Naive thymus-derived CD8-positive, alpha-beta T cell (primary cell): ENCODE measurements at regions not wholly inside any gene's neighbourhood (a gene's known extent, or its start where the extent isn't known, plus 50 kb on each side); places are given as distances from the start of the nearest gene placed in this dataset.

Source experiments
- ATAC-seq, 2 donors: fragments of 150-1000 bp; cut with Tn5 transposase in 1 of 2; sonication (Bioruptor Pico), chemical (Tn5 transposase) in 1 of 2; 1 replicate in 1 of 2; 2 replicates in 1 of 2; pipeline ENCODE4 v1.10.0; 2021; ENCODE audit warnings: mild to moderate bottlenecking in 2 of 2, moderate library complexity in 2 of 2
- POLR2A ChIA-PET: fragments of 350-600 bp; sonication (Branson Sonifier 250); formaldehyde crosslinking; loops from one replicate; lab custom pipeline; 2021; ENCODE audit warnings: antibody characterized with exemption; lab: Charles Lee
- DNase-seq, 10 donors: peaks; one replicate each; pipeline versions ENCODE4 v3.0.0 to v3.0.0-alpha.2; 2020 to 2022
- H3K27ac Mint-ChIP-seq, 10 donors: one replicate each; pipeline ENCODE4 v1.8.0; 2020 to 2022; ENCODE audit warnings: mild to moderate bottlenecking in 10 of 10, mixed read lengths in 10 of 10, moderate library complexity in 4 of 10, inconsistent platforms in 1 of 10
- H3K27me3 Mint-ChIP-seq, 5 donors: one replicate each; pipeline ENCODE4 v1.8.0; 2021 to 2022; ENCODE audit warnings: mixed read lengths in 5 of 5
- H3K36me3 Mint-ChIP-seq, 3 donors: one replicate each; pipeline ENCODE4 v1.8.0; 2020 to 2022; ENCODE audit warnings: mixed read lengths in 3 of 3, mild to moderate bottlenecking in 2 of 3, inconsistent platforms in 1 of 3
- H3K4me1 Mint-ChIP-seq, 4 donors: one replicate each; pipeline ENCODE4 v1.8.0; 2021 to 2022; ENCODE audit warnings: mixed read lengths in 4 of 4
- H3K4me3 Mint-ChIP-seq, 10 donors: one replicate each; pipeline ENCODE4 v1.8.0; 2020 to 2022; ENCODE audit warnings: mild to moderate bottlenecking in 10 of 10, mixed read lengths in 10 of 10, moderate library complexity in 6 of 10, inconsistent platforms in 1 of 10
- H3K9me3 Mint-ChIP-seq, 9 donors: one replicate each; pipeline ENCODE4 v1.8.0; 2020 to 2022; ENCODE audit warnings: mixed read lengths in 9 of 9, mild to moderate bottlenecking in 3 of 9, inconsistent platforms in 1 of 9, moderate library complexity in 1 of 9

DNA sequence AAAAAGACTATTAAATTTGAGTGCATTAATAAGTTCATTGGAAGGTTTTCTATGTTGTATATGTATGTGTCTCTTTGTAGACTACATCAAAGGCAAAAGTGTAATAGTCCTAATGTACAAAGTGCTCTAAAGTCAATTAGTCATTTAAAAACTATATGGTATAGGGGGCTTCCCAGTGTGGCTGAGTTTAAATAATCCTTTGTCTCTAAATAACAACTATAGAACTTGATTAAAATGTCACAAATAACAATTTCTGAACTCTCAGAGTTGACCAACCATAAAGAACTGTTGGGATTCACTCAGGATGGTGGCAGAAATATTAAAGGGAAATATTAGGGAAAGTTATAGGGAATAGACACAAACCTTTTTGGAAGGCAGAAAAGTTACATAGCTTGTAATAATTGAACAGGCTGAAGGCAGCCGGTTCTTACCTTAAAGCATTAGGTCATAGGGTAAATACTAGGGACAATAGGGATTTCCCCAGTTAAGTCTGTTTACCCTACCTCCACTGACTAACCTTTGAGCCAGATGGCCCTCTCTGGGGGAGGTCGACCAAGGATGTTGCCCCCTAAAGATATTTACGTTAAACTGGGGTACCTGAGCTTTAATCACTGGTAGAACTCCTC, 1054.2 kb downstream of the ARAP2 start:
- peaks cover 0 to 3% (median 0%) of the 10 kb centered on the region in 5 donors for H3K27me3 Mint-ChIP-seq
- no peaks in the 10 kb centered on the region for H3K36me3 Mint-ChIP-seq
- no peak overlapping the region for H3K4me3 Mint-ChIP-seq
- H3K27ac Mint-ChIP-seq: no peak overlapping the region
- DNase-seq (no peak), ATAC-seq (no peak)
- POLR2A ChIA-PET: no interaction called here
- H3K4me1 Mint-ChIP-seq: no peaks in the 10 kb centered on the region
- peaks cover 0 to 21% (median 0%) of the 10 kb centered on the region in 9 donors for H3K9me3 Mint-ChIP-seq

- DNase-seq (no peak), ATAC-seq (no peak)
- H3K36me3 Mint-ChIP-seq: no peaks in the 10 kb centered on the region
- H3K27ac Mint-ChIP-seq: no peak overlapping the region
- H3K4me1 Mint-ChIP-seq: no peaks in the 10 kb centered on the region
- H3K27me3 Mint-ChIP-seq: no peaks in the 10 kb centered on the region
- peaks cover 0 to 22% (median 4%) of the 10 kb centered on the region in 9 donors for H3K9me3 Mint-ChIP-seq
- POLR2A ChIA-PET: no interaction called here
- H3K4me3 Mint-ChIP-seq: no peak overlapping the region
Measured at GRCh38 chr4:35201403-35201802, 1042.9 kb downstream of the ARAP2 start.

DNA sequence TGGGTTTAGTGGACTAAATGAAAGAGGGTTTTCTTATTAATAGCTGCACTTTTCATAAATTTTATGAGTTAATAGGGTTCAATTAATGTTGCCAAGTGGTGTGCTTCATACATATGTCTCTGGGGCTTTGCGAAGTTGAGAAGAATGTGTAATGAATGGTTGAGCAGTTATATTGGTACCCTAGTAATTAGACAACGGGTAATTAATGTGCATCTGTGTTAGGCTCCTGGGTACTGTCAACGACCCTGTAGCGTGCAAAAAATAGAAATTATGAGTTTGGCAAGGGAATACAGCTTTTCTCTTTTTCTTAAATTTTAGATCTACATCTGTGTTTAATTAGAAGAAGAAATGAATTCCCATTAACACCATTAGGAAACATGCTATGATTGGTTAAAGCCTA, 1027.7 kb downstream of the ARAP2 start:
- H3K4me1 Mint-ChIP-seq: no peaks in the 10 kb centered on the region
- POLR2A ChIA-PET: no interaction called here
- H3K4me3 Mint-ChIP-seq: no peak overlapping the region
- ATAC-seq (no peak), DNase-seq (no peak)
- no peaks in the 10 kb centered on the region for H3K27me3 Mint-ChIP-seq
- H3K9me3 Mint-ChIP-seq: peaks cover 0 to 4% (median 0%) of the 10 kb centered on the region in 9 donors
- H3K27ac Mint-ChIP-seq: no peak overlapping the region
- no peaks in the 10 kb centered on the region for H3K36me3 Mint-ChIP-seq

DNA sequence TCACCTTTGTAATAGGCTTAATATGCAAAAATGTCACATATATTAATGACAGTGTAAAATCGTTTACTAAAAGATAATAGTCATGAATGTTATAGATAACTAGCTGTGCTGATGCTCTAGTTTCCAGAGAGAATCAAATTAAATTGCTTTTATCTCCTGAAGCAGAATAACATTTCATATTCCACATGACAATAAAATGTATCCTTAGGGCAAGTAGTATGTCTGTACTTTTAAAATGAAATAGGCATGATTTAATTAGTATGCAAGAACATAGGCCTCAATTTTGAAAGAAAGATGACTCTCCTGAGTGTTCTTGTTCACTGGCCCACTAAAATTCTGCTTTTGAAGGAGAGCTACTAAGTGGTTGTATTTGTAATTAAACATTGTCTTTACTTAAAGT, 1027.0 kb downstream of the ARAP2 start:
- ATAC-seq (no peak), DNase-seq (no peak)
- Mint-ChIP-seq H3K36me3 (no peaks in the 10 kb centered on the region), H3K9me3 (peaks cover 0 to 4% (median 0%) of the 10 kb centered on the region in 9 donors), H3K27ac (no peak overlapping the region), H3K4me3 (no peak overlapping the region), H3K4me1 (no peaks in the 10 kb centered on the region), H3K27me3 (no peaks in the 10 kb centered on the region)
- POLR2A ChIA-PET: no interaction called here

- POLR2A ChIA-PET: no interaction called here
- Mint-ChIP-seq H3K27ac (no peak overlapping the region), H3K4me3 (no peak overlapping the region), H3K36me3 (no peaks in the 10 kb centered on the region), H3K4me1 (no peaks in the 10 kb centered on the region), H3K9me3 (peaks cover 0 to 28% (median 1%) of the 10 kb centered on the region in 9 donors), H3K27me3 (no peaks in the 10 kb centered on the region)
- no peak for ATAC-seq
- no peak for DNase-seq
Measured at GRCh38 chr4:35228313-35228712, 1016.0 kb downstream of the ARAP2 start.

DNA sequence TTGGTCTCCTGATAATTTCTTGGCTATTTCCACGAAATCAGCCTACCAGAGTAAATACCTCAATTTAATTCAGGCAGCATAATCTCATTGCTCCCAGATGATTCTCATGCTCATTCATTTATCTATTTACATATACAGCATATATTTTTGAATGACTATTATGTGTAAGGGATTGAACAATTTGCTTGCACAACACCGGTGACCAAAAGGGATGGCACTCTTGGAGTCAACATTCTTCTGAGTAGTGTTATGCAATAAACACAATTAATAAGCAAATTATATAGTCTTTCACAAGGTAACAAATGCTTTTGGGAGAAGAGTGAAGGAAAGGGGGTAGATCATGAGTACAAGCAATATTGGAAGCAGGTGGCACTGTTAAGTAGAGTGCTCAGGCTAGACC, 1015.3 kb downstream of the ARAP2 start:
- no peak overlapping the region for H3K4me3 Mint-ChIP-seq
- no peak overlapping the region for H3K27ac Mint-ChIP-seq
- H3K4me1 Mint-ChIP-seq: no peaks in the 10 kb centered on the region
- H3K27me3 Mint-ChIP-seq: no peaks in the 10 kb centered on the region
- POLR2A ChIA-PET: no interaction called here
- peaks cover 0 to 30% (median 2%) of the 10 kb centered on the region in 9 donors for H3K9me3 Mint-ChIP-seq
- H3K36me3 Mint-ChIP-seq: no peaks in the 10 kb centered on the region
- ATAC-seq: no peak
- DNase-seq: no peak

- Mint-ChIP-seq H3K9me3 (peaks cover 0 to 36% (median 5%) of the 10 kb centered on the region in 9 donors), H3K4me1 (no peaks in the 10 kb centered on the region), H3K27me3 (peaks cover 0 to 4% (median 0%) of the 10 kb centered on the region in 5 donors), H3K36me3 (no peaks in the 10 kb centered on the region), H3K27ac (no peak overlapping the region), H3K4me3 (no peak overlapping the region)
- POLR2A ChIA-PET: no interaction called here
- DNase-seq (no peak), ATAC-seq (no peak)
Measured at GRCh38 chr4:35237924-35238323, 1006.4 kb downstream of the ARAP2 start.

- Mint-ChIP-seq H3K36me3 (no peaks in the 10 kb centered on the region), H3K27me3 (peaks cover 0 to 4% (median 0%) of the 10 kb centered on the region in 5 donors), H3K27ac (no peak overlapping the region), H3K9me3 (peaks cover 0 to 37% (median 5%) of the 10 kb centered on the region in 9 donors), H3K4me3 (no peak overlapping the region), H3K4me1 (no peaks in the 10 kb centered on the region)
- DNase-seq: no peak
- no peak for ATAC-seq
- POLR2A ChIA-PET: no interaction called here
Measured at GRCh38 chr4:35238793-35239192, 1005.5 kb downstream of the ARAP2 start.

DNA sequence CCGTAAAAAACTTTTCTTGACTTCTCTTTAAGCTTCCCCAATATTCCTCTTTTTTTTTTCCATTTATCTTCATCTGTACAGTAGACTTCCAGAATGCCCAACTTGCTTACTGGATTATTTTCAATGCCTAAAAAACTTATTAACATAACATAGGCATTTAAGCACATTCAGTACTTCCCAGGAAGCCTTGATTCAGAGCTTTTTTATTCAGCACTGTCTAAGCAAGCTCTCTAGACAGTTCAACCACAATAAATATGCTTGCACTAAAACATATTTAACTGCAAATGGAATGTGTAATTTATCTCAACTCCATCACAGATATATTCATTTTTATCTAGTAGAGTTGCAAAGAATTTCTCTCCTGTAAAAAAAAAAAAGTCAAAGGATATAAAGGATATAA, 997.8 kb downstream of the ARAP2 start:
- H3K27me3 Mint-ChIP-seq: no peaks in the 10 kb centered on the region
- no peak overlapping the region for H3K27ac Mint-ChIP-seq

GRCh38 chr4:35247047-35247446, 997.3 kb downstream of the ARAP2 start:
- H3K27me3 Mint-ChIP-seq: no peaks in the 10 kb centered on the region
- DNase-seq (no peak), ATAC-seq (no peak)
- no peak overlapping the region for H3K27ac Mint-ChIP-seq
- no peaks in the 10 kb centered on the region for H3K36me3 Mint-ChIP-seq
- H3K4me3 Mint-ChIP-seq: no peak overlapping the region
- H3K9me3 Mint-ChIP-seq: peaks cover 0 to 19% (median 6%) of the 10 kb centered on the region in 9 donors
- POLR2A ChIA-PET: no interaction called here
- H3K4me1 Mint-ChIP-seq: no peaks in the 10 kb centered on the region

More for the DNA sequence above, 997.8 kb downstream of the ARAP2 start:
- POLR2A ChIA-PET: no interaction called here
- Mint-ChIP-seq H3K4me3 (no peak overlapping the region), H3K4me1 (no peaks in the 10 kb centered on the region), H3K36me3 (no peaks in the 10 kb centered on the region), H3K9me3 (peaks cover 0 to 19% (median 6%) of the 10 kb centered on the region in 9 donors)
- DNase-seq (no peak), ATAC-seq (no peak)

DNA sequence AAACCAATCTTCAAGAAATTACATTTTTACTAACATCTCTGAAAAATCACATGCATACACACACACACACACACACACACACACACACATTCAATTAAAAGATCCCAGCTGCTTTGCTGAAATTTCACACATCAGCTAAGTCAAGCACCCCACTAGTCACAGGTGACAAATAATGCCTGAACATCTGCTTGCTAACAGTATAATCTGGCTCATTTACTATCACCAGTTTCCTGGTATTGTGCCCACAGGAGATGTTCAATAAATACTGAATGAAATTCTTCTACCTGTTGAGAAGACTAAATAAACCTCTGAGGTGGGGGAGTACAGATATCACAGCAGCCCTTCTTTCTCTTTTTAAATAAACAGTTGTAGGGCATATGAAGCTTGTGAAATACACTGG, 994.0 kb downstream of the ARAP2 start:
- Mint-ChIP-seq H3K27ac (no peak overlapping the region), H3K36me3 (no peaks in the 10 kb centered on the region), H3K4me3 (no peak overlapping the region), H3K27me3 (no peaks in the 10 kb centered on the region), H3K4me1 (no peaks in the 10 kb centered on the region), H3K9me3 (peaks cover 0 to 12% (median 2%) of the 10 kb centered on the region in 9 donors)
- ATAC-seq (no peak), DNase-seq (no peak)
- POLR2A ChIA-PET: no interaction called here

DNA sequence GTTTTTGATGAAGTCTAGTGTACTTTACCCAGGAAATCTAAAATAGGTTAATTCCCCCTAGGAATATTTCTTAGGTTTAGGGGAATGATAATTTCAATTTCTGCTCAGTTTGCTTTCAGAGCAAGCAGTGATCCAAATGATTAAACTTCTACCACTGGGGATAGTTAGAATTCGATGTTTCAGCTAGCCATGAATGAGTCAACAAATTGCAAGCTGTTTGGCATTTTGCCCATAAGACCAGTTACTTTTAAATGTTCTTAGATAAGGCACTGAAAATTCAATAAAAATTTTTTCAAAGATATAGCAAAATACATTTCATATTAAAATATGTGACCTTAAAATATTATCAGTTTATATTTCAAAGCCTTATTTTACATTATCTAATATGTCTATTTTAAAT, 993.6 kb downstream of the ARAP2 start:
- DNase-seq (no peak), ATAC-seq (no peak)
- Mint-ChIP-seq H3K9me3 (peaks cover 0 to 12% (median 2%) of the 10 kb centered on the region in 9 donors), H3K4me3 (no peak overlapping the region), H3K27me3 (no peaks in the 10 kb centered on the region), H3K4me1 (no peaks in the 10 kb centered on the region), H3K36me3 (no peaks in the 10 kb centered on the region), H3K27ac (no peak overlapping the region)
- POLR2A ChIA-PET: no interaction called here

GRCh38 chr4:35252071-35252470, 992.2 kb downstream of the ARAP2 start:
- DNase-seq: no peak
- POLR2A ChIA-PET: no interaction called here
- Mint-ChIP-seq H3K27ac (no peak overlapping the region), H3K4me3 (no peak overlapping the region), H3K4me1 (no peaks in the 10 kb centered on the region), H3K27me3 (no peaks in the 10 kb centered on the region), H3K36me3 (no peaks in the 10 kb centered on the region), H3K9me3 (peaks cover 0 to 12% (median 2%) of the 10 kb centered on the region in 9 donors)
- no peak for ATAC-seq

DNA sequence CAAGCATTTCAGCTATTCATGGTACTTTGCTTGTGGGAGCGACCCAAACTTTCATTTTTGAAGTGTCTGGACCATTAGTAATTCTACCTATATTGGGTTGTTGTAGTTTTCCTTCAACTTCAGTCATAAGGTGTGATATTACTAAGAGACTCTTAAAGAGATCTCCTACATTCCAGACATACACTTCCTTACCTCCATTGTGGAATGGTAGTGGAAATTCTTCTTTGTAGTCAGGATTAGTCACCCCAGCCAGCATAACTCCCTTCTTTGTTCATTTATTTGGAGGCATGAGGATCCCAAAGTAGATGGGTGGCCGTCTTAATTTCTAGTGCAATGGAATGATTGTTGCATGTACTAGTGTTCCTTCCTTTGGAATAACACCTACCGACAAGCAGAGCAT, 991.4 kb downstream of the ARAP2 start:
- POLR2A ChIA-PET: no interaction called here
- H3K36me3 Mint-ChIP-seq: no peaks in the 10 kb centered on the region
- H3K27me3 Mint-ChIP-seq: no peaks in the 10 kb centered on the region
- H3K4me3 Mint-ChIP-seq: no peak overlapping the region
- no peak for ATAC-seq
- no peak for DNase-seq
- no peak overlapping the region for H3K27ac Mint-ChIP-seq
- no peaks in the 10 kb centered on the region for H3K4me1 Mint-ChIP-seq
- peaks cover 0 to 12% (median 2%) of the 10 kb centered on the region in 9 donors for H3K9me3 Mint-ChIP-seq
